ENCODE measurements at regions not wholly inside any gene's neighbourhood (a gene's known extent, or its start where the extent isn't known, plus 50 kb on each side); places are given as distances from the start of the nearest gene placed in this dataset.

GRCh38 chr3:177852001-177852807, 654.9 kb upstream of the TBL1XR1 start:
- no peak for TF ChIP-seq CTCF (IDR thresholded peaks at IDR 0.05)

- TF ChIP-seq CTCF (IDR thresholded peaks at IDR 0.05): no peak
These were observed 657.7 kb upstream of the TBL1XR1 start for GRCh38 chr3:177855021-177855420.

GRCh38 chr3:177860184-177860583, 662.9 kb upstream of the TBL1XR1 start:
- TF ChIP-seq CTCF (IDR thresholded peaks at IDR 0.05): no peak

GRCh38 chr3:177862962-177863491, 665.7 kb upstream of the TBL1XR1 start:
- no peak for TF ChIP-seq CTCF (IDR thresholded peaks at IDR 0.05)

- no peak for TF ChIP-seq CTCF (IDR thresholded peaks at IDR 0.05)
These were observed 658.0 kb upstream of the KCNMB2 start for GRCh38 chr3:177878192-177878591.

GRCh38 chr3:177878957-177879356, 657.3 kb upstream of the KCNMB2 start:
- TF ChIP-seq CTCF (IDR thresholded peaks at IDR 0.05): no peak

- TF ChIP-seq CTCF (IDR thresholded peaks at IDR 0.05): no peak
These were observed 654.9 kb upstream of the KCNMB2 start for GRCh38 chr3:177881351-177881750.

Data from LNCAP (cell line).